ENCODE measurements at regions not wholly inside any gene's neighbourhood (a gene's known extent, or its start where the extent isn't known, plus 50 kb on each side); places are given as distances from the start of the nearest gene placed in this dataset.
A peak's percentile ranks its signal among the peaks of the same experiment; 100 is the strongest.

- no peak for TF ChIP-seq CTCF (conservative IDR thresholded peaks at IDR 0.05; ENCODE audit: low read depth, low read length)
- peak; percentile 3 for DNase-seq (ENCODE audit: low read depth)
- no peak overlapping the region for H3K4me3 ChIP-seq (ENCODE audit: low read depth, low read length)
Measured at GRCh38 chr6:166877906-166878305, 78.4 kb downstream of the RNASET2 start.

GRCh38 chr6:166877349-166877748, 79.0 kb downstream of the RNASET2 start:
- DNase-seq (ENCODE audit: low read depth): no peak
- H3K4me3 ChIP-seq (ENCODE audit: low read depth, low read length): no peak overlapping the region
- TF ChIP-seq CTCF (conservative IDR thresholded peaks at IDR 0.05; ENCODE audit: low read depth, low read length): no peak

GRCh38 chr6:166872531-166873009, 83.8 kb downstream of the RNASET2 start:
- H3K4me3 ChIP-seq (ENCODE audit: low read depth, low read length): no peak overlapping the region
- no peak for DNase-seq (ENCODE audit: low read depth)
- TF ChIP-seq CTCF (conservative IDR thresholded peaks at IDR 0.05; ENCODE audit: low read depth, low read length): no peak

GRCh38 chr6:166870602-166871208, 85.6 kb downstream of the RNASET2 start:
- no peak for TF ChIP-seq CTCF (conservative IDR thresholded peaks at IDR 0.05; ENCODE audit: low read depth, low read length)
- no peak for DNase-seq (ENCODE audit: low read depth)
- no peak overlapping the region for H3K4me3 ChIP-seq (ENCODE audit: low read depth, low read length)

GRCh38 chr6:166866839-166867637, 89.3 kb downstream of the RNASET2 start:
- no peak for TF ChIP-seq CTCF (conservative IDR thresholded peaks at IDR 0.05; ENCODE audit: low read depth, low read length)
- no peak overlapping the region for H3K4me3 ChIP-seq (ENCODE audit: low read depth, low read length)
- DNase-seq (ENCODE audit: low read depth): no peak

GRCh38 chr6:166864333-166864732, 92.0 kb downstream of the RNASET2 start:
- no peak overlapping the region for H3K4me3 ChIP-seq (ENCODE audit: low read depth, low read length)
- DNase-seq (ENCODE audit: low read depth): no peak
- TF ChIP-seq CTCF (conservative IDR thresholded peaks at IDR 0.05; ENCODE audit: low read depth, low read length): no peak
